Sciatic nerve (tissue), 2 donors: ENCODE measurements at regions not wholly inside any gene's neighbourhood (a gene's known extent, or its start where the extent isn't known, plus 50 kb on each side); places are given as distances from the start of the nearest gene placed in this dataset.

ENCODE experiments used
- ATAC-seq: fragments of 200-7000 bp; cut with Tn5 transposase; one replicate; pipeline ENCODE4 v1.9.1; 2020; ENCODE audit warnings: mild to moderate bottlenecking, moderate library complexity
- DNase-seq: peaks from one replicate; pipeline ENCODE4 v3.0.0-alpha.2; 2020; ENCODE audit warnings: low spot score
- intact Hi-C: fragments of 100-400 bp; cut with DNase I; formaldehyde crosslinking; loops from one replicate; pipeline ENCODE4 v1.14.2; 2022
- donor health status: DM: no; HTN: no; CAD: no.
- donor health status: DM: no; HTN: no; CAD: no.

- intact Hi-C loops = no loop called here
- DNase-seq (no peak), ATAC-seq (peak; percentile 56)
These were observed 93.6 kb upstream of the COL8A1 start for GRCh38 chr3:99544786-99545281.

GRCh38 chr3:99543796-99544195, 94.6 kb upstream of the COL8A1 start:
- ATAC-seq (no peak), DNase-seq (no peak)
- intact Hi-C loops = no loop called here

- no peak for DNase-seq
- no peak for ATAC-seq
- intact Hi-C loops = no loop called here
These were observed 95.5 kb upstream of the COL8A1 start for GRCh38 chr3:99542767-99543518.

GRCh38 chr3:99541181-99541580, 97.2 kb upstream of the COL8A1 start:
- ATAC-seq (no peak), DNase-seq (no peak)
- intact Hi-C loops = no loop called here

GRCh38 chr3:99537416-99537815, 101.0 kb upstream of the COL8A1 start:
- ATAC-seq (peak; percentile 82), DNase-seq (no peak)
- intact Hi-C loops = no loop called here

GRCh38 chr3:99536555-99537314, 101.7 kb upstream of the COL8A1 start:
- ATAC-seq (peak; percentile 71), DNase-seq (no peak)
- intact Hi-C loops = no loop called here

GRCh38 chr3:99534951-99535704, 103.3 kb upstream of the COL8A1 start:
- intact Hi-C loops = no loop called here
- ATAC-seq (no peak), DNase-seq (no peak)

- DNase-seq = no peak
- intact Hi-C loops = no loop called here
- ATAC-seq = peak; percentile 75
These were observed 106.1 kb upstream of the COL8A1 start for GRCh38 chr3:99532246-99532645.

GRCh38 chr3:99529265-99529664, 109.1 kb upstream of the COL8A1 start:
- intact Hi-C loops = no loop called here
- DNase-seq (no peak), ATAC-seq (no peak)

- intact Hi-C loops = no loop called here
- no peak for DNase-seq
- no peak for ATAC-seq
These were observed 111.5 kb upstream of the COL8A1 start for GRCh38 chr3:99526921-99527320.

- intact Hi-C loops = no loop called here
These were observed 113.8 kb upstream of the COL8A1 start for GRCh38 chr3:99524559-99524958.

GRCh38 chr3:99523431-99524127, 114.8 kb upstream of the COL8A1 start:
- no peak for DNase-seq
- intact Hi-C loops = no loop called here

More at GRCh38 chr3:99524559-99524958, 113.8 kb upstream of the COL8A1 start:
- ATAC-seq = no peak
- DNase-seq = no peak

GRCh38 chr3:99522147-99522546, 116.2 kb upstream of the COL8A1 start:
- no peak for ATAC-seq
- no peak for DNase-seq
- intact Hi-C loops = no loop called here

More at GRCh38 chr3:99523431-99524127, 114.8 kb upstream of the COL8A1 start:
- no peak for ATAC-seq

- no peak for ATAC-seq
- no peak for DNase-seq
- intact Hi-C loops = no loop called here
These were observed 116.8 kb upstream of the COL8A1 start for GRCh38 chr3:99521551-99521950.

GRCh38 chr3:99520513-99520912, 117.9 kb upstream of the COL8A1 start:
- ATAC-seq (no peak), DNase-seq (no peak)
- intact Hi-C loops = no loop called here

- intact Hi-C loops = no loop called here
- DNase-seq = no peak
- ATAC-seq = no peak
These were observed 121.5 kb upstream of the COL8A1 start for GRCh38 chr3:99516936-99517335.

GRCh38 chr3:99515891-99516290, 122.5 kb upstream of the COL8A1 start:
- no peak for ATAC-seq
- DNase-seq = no peak
- intact Hi-C loops = no loop called here

- no peak for ATAC-seq
These were observed 129.2 kb upstream of the COL8A1 start for GRCh38 chr3:99509224-99509623.

GRCh38 chr3:99508191-99508590, 130.2 kb upstream of the COL8A1 start:
- DNase-seq (no peak), ATAC-seq (no peak)
- intact Hi-C loops = no loop called here

More at GRCh38 chr3:99509224-99509623, 129.2 kb upstream of the COL8A1 start:
- intact Hi-C loops = no loop called here
- DNase-seq = no peak
